Stomach (tissue), 4 donors: ENCODE measurements at regions not wholly inside any gene's neighbourhood (a gene's known extent, or its start where the extent isn't known, plus 50 kb on each side); places are given as distances from the start of the nearest gene placed in this dataset.

Source experiments
- CTCF ChIP-seq, 7 experiments: fragments of 450-650 bp in 4 of 7; fragments of 200-600 bp in 3 of 7; sonication (generic) in 3 of 7; IDR thresholded peaks; one replicate each; pipeline ENCODE4 v1.5.1; 2016 to 2019; ENCODE audit warnings: antibody characterized with exemption in 7 of 7, control low read depth in 2 of 7, mild to moderate bottlenecking in 1 of 7
- POLR2AphosphoS5 ChIP-seq, 3 donors: sonication (generic); formaldehyde crosslinking; IDR thresholded peaks; one replicate each; pipeline ENCODE4 v1.6.1; 2016; ENCODE audit warnings: antibody characterized with exemption in 3 of 3

- no peak for TF ChIP-seq CTCF (IDR thresholded peaks at IDR 0.05)
- TF ChIP-seq POLR2AphosphoS5 (IDR thresholded peaks at IDR 0.05): no peak
Measured at GRCh38 chr3:111481551-111481950, 60.4 kb upstream of the CD96 start.
